ENCODE measurements at regions not wholly inside any gene's neighbourhood (a gene's known extent, or its start where the extent isn't known, plus 50 kb on each side); places are given as distances from the start of the nearest gene placed in this dataset.

DNA sequence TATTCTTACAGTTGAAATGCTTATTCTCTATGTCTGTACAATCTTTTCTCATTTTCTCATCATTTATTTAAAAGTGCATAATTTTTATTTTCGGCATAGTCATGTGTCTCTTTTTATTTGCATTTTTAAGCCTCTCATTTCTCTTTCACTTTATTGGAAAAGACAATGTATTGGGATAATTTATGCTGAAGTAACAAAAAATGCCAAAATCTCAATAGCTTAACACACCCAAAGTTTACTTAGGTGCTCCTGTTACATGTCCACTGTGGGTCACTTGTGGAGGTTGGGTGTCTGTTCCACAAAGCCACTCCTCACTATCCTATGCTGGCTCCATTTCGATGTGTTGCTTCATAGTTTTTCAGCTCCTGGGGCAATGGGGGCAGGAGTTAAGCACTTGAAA lies 638.7 kb downstream of the CD109 start:
- H3K4me1 ChIP-seq (ENCODE audit: control insufficient read depth in 2 of 3, insufficient read depth in 2 of 3, low read depth in 1 of 3, low read length in 3 of 3) = no peaks in the 10 kb centered on the region
- H3K27me3 ChIP-seq (ENCODE audit: control insufficient read depth, insufficient read depth, low read length) = no peaks in the 10 kb centered on the region
- no peaks in the 10 kb centered on the region for H3K36me3 ChIP-seq (ENCODE audit: control insufficient read depth in 2 of 3, insufficient read depth in 3 of 3, low read length in 3 of 3)
- H3K4me3 ChIP-seq (ENCODE audit: low read length in 3 of 3) = no peak overlapping the region
- intact Hi-C loops (cut with DNase I) = no loop called here
- H3K9ac ChIP-seq (ENCODE audit: low read length in 3 of 3) = no peak overlapping the region
- FAIRE-seq = no peak
- H3K27ac ChIP-seq (ENCODE audit: low read depth in 2 of 2, low read length in 2 of 2) = no peak overlapping the region
- TF ChIP-seq CTCF (IDR thresholded peaks at IDR 0.05; ENCODE audit: borderline replicate concordance, extremely low read depth, insufficient read depth) = no peak
- no peak for DNase-seq
- H3K9me3 ChIP-seq (ENCODE audit: control insufficient read depth in 2 of 3, insufficient read depth in 1 of 3, low read length in 3 of 3) = no peaks in the 10 kb centered on the region

DNA sequence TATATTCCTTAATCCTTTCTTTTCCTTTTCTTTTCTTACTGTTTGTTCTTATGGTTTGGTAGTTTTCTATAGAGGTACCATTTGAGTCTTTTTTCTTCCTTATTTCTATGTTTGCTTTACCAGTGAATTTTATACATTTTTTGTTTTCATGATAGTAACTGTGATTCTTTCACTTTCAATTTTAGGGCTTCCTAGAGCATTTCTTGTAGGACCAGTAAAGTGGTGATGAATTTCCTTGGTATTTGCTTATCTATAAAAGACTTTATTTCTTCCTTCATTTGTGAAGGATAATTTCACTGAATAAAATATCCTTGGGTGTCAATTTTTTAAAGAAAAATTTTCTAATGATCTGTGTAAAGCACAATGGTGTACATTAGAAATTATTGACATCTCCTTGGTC lies 637.4 kb downstream of the CD109 start:
- FAIRE-seq = peak; percentile 11
- intact Hi-C loops (cut with DNase I) = no loop called here
- TF ChIP-seq CTCF (IDR thresholded peaks at IDR 0.05; ENCODE audit: borderline replicate concordance, extremely low read depth, insufficient read depth) = no peak

DNA sequence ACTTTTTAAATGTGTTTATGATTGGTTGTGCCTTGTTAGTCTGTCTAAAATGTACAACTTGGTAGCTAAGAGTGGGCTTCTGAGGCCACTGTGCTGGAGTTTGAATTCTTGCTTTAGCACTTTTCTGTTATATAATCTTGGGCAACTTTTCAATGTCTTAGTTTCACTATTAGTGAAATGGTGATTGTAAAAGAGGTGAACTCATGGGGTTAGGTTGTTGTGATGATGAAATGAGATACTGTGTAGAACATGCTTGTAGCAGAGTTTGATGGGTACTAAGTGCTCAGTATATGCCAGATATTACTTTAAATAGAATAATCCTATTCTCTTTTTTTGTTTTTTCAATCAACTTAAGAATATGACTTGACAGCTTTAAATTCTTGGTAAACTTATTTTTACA lies 624.7 kb downstream of the CD109 start:
- H3K9me3 ChIP-seq (ENCODE audit: control insufficient read depth in 2 of 3, insufficient read depth in 1 of 3, low read length in 3 of 3) = no peaks in the 10 kb centered on the region
- DNase-seq (no peak), FAIRE-seq (no peak)
- intact Hi-C loops (cut with DNase I) = no loop called here
- H3K4me3 ChIP-seq (ENCODE audit: low read length in 3 of 3) = no peak overlapping the region
- H3K4me1 ChIP-seq (ENCODE audit: control insufficient read depth in 2 of 3, insufficient read depth in 2 of 3, low read depth in 1 of 3, low read length in 3 of 3) = no peaks in the 10 kb centered on the region
- H3K36me3 ChIP-seq (ENCODE audit: control insufficient read depth in 2 of 3, insufficient read depth in 3 of 3, low read length in 3 of 3) = no peaks in the 10 kb centered on the region
- TF ChIP-seq CTCF (IDR thresholded peaks at IDR 0.05; ENCODE audit: borderline replicate concordance, extremely low read depth, insufficient read depth) = no peak
- H3K27ac ChIP-seq (ENCODE audit: low read depth in 2 of 2, low read length in 2 of 2) = no peak overlapping the region
- no peaks in the 10 kb centered on the region for H3K27me3 ChIP-seq (ENCODE audit: control insufficient read depth, insufficient read depth, low read length)
- H3K9ac ChIP-seq (ENCODE audit: low read length in 3 of 3) = no peak overlapping the region

More for the DNA sequence above, 637.4 kb downstream of the CD109 start:
- no peak overlapping the region for H3K9ac ChIP-seq (ENCODE audit: low read length in 3 of 3)
- no peak for DNase-seq
- no peaks in the 10 kb centered on the region for H3K36me3 ChIP-seq (ENCODE audit: control insufficient read depth in 2 of 3, insufficient read depth in 3 of 3, low read length in 3 of 3)
- no peak overlapping the region for H3K4me3 ChIP-seq (ENCODE audit: low read length in 3 of 3)
- H3K4me1 ChIP-seq (ENCODE audit: control insufficient read depth in 2 of 3, insufficient read depth in 2 of 3, low read depth in 1 of 3, low read length in 3 of 3) = no peaks in the 10 kb centered on the region
- H3K27me3 ChIP-seq (ENCODE audit: control insufficient read depth, insufficient read depth, low read length) = no peaks in the 10 kb centered on the region
- no peaks in the 10 kb centered on the region for H3K9me3 ChIP-seq (ENCODE audit: control insufficient read depth in 2 of 3, insufficient read depth in 1 of 3, low read length in 3 of 3)
- H3K27ac ChIP-seq (ENCODE audit: low read depth in 2 of 2, low read length in 2 of 2) = no peak overlapping the region

DNA sequence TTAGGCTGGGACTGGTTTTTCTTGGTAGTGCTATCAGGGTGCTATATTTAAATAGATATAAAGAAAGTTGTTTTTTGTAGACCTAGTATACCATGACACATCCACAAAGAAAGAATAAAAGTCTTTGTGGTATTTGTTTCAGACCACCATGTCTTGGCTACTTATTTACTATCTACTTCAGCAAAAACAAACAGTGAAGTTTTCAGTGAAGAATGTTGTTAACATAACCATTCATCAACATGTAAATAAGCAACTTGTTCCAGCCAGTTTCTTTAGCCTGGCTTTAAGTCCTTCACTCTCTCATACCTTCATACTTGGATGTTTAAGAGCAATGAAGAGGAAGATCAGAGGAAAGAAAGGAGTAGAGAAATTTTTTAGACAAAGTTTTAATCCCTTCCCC lies 624.1 kb downstream of the CD109 start:
- peak in 2 of 5 donors; percentile 35 to 56 for DNase-seq
- H3K36me3 ChIP-seq (ENCODE audit: control insufficient read depth in 2 of 3, insufficient read depth in 3 of 3, low read length in 3 of 3) = no peaks in the 10 kb centered on the region
- no peak overlapping the region for H3K27ac ChIP-seq (ENCODE audit: low read depth in 2 of 2, low read length in 2 of 2)
- no peaks in the 10 kb centered on the region for H3K9me3 ChIP-seq (ENCODE audit: control insufficient read depth in 2 of 3, insufficient read depth in 1 of 3, low read length in 3 of 3)
- intact Hi-C loops (cut with DNase I) = no loop called here
- H3K4me1 ChIP-seq (ENCODE audit: control insufficient read depth in 2 of 3, insufficient read depth in 2 of 3, low read depth in 1 of 3, low read length in 3 of 3) = no peaks in the 10 kb centered on the region
- no peak for FAIRE-seq
- H3K4me3 ChIP-seq (ENCODE audit: low read length in 3 of 3) = no peak overlapping the region
- H3K27me3 ChIP-seq (ENCODE audit: control insufficient read depth, insufficient read depth, low read length) = no peaks in the 10 kb centered on the region
- TF ChIP-seq CTCF (IDR thresholded peaks at IDR 0.05; ENCODE audit: borderline replicate concordance, extremely low read depth, insufficient read depth) = no peak
- no peak overlapping the region for H3K9ac ChIP-seq (ENCODE audit: low read length in 3 of 3)
